GM12892 (cell line): ENCODE measurements at regions not wholly inside any gene's neighbourhood (a gene's known extent, or its start where the extent isn't known, plus 50 kb on each side); places are given as distances from the start of the nearest gene placed in this dataset.

Experiments
- DNase-seq: peaks from one replicate; pipeline ENCODE4 v3.0.0; 2011; ENCODE audit not compliant: insufficient read length
- FAIRE-seq: peaks from 2 replicates; lab custom pipeline; 2011; peaks lifted over from hg19 to GRCh38; lab: Jason Lieb, UNC
- POLR2A ChIP-seq: IDR thresholded peaks from 2 replicates; pipeline ENCODE4 v1.6.1; 2011; ENCODE audit warnings: low read depth, low read length, control low read depth
- POLR2AphosphoS5 ChIP-seq: IDR thresholded peaks from 2 replicates; pipeline ENCODE4 v1.6.1; 2011; ENCODE audit warnings: low read depth, low read length, control low read depth
- TAF1 ChIP-seq: IDR thresholded peaks from 2 replicates; pipeline ENCODE4 v1.6.1; 2011; ENCODE audit warnings: low read depth, mild to moderate bottlenecking, control low read depth, low read length, borderline replicate concordance

GRCh38 chr10:79002336-79002735, 66.4 kb upstream of the ZMIZ1 start:
- no peak for FAIRE-seq
- no peak for DNase-seq
- no peak for TF ChIP-seq POLR2AphosphoS5
- no peak for TF ChIP-seq POLR2A
- no peak for TF ChIP-seq TAF1

- no peak for FAIRE-seq
- TF ChIP-seq TAF1, result no peak
- TF ChIP-seq POLR2A, result no peak
- TF ChIP-seq POLR2AphosphoS5, result no peak
- no peak for DNase-seq
Measured at GRCh38 chr10:79003183-79004100, 65.3 kb upstream of the ZMIZ1 start.

GRCh38 chr10:79004311-79004710, 64.5 kb upstream of the ZMIZ1 start:
- DNase-seq, result no peak
- TF ChIP-seq TAF1 (no peak), POLR2AphosphoS5 (no peak), POLR2A (no peak)
- no peak for FAIRE-seq

GRCh38 chr10:79005126-79005810, 63.5 kb upstream of the ZMIZ1 start:
- DNase-seq (no peak), FAIRE-seq (no peak)
- no peak for TF ChIP-seq POLR2AphosphoS5

GRCh38 chr10:79007018-79007417, 61.7 kb upstream of the ZMIZ1 start:
- no peak for DNase-seq
- FAIRE-seq, result no peak
- no peak for TF ChIP-seq POLR2AphosphoS5
- TF ChIP-seq TAF1, result no peak
- TF ChIP-seq POLR2A, result no peak

- DNase-seq (no peak), FAIRE-seq (no peak)
Measured at GRCh38 chr10:79007421-79008319, 61.1 kb upstream of the ZMIZ1 start.

GRCh38 chr10:79009145-79009544, 59.6 kb upstream of the ZMIZ1 start:
- FAIRE-seq, result no peak
- no peak for DNase-seq
- TF ChIP-seq TAF1 (no peak), POLR2AphosphoS5 (no peak), POLR2A (no peak)

More at GRCh38 chr10:79007421-79008319, 61.1 kb upstream of the ZMIZ1 start:
- TF ChIP-seq POLR2A, result no peak
- no peak for TF ChIP-seq POLR2AphosphoS5
- TF ChIP-seq TAF1, result no peak

- DNase-seq (no peak), FAIRE-seq (no peak)
- no peak for TF ChIP-seq POLR2A
- no peak for TF ChIP-seq POLR2AphosphoS5
- TF ChIP-seq TAF1, result no peak
Measured at GRCh38 chr10:79012567-79012966, 56.2 kb upstream of the ZMIZ1 start.

GRCh38 chr10:79013406-79013987, 55.3 kb upstream of the ZMIZ1 start:
- no peak for DNase-seq
- no peak for FAIRE-seq
- TF ChIP-seq TAF1 (no peak), POLR2AphosphoS5 (no peak), POLR2A (no peak)

- no peak for DNase-seq
- FAIRE-seq, result no peak
- TF ChIP-seq POLR2AphosphoS5 (no peak), POLR2A (no peak), TAF1 (no peak)
Measured at GRCh38 chr10:79014796-79015195, 54.0 kb upstream of the ZMIZ1 start.

GRCh38 chr10:79017882-79018520, 50.8 kb upstream of the ZMIZ1 start:
- DNase-seq, result no peak
- no peak for FAIRE-seq
- no peak for TF ChIP-seq POLR2AphosphoS5
- TF ChIP-seq POLR2A, result no peak
- TF ChIP-seq TAF1, result no peak
